HepG2 (cell line): ENCODE measurements at regions not wholly inside any gene's neighbourhood (a gene's known extent, or its start where the extent isn't known, plus 50 kb on each side); places are given as distances from the start of the nearest gene placed in this dataset.

Experiments used
- FOXA3 ChIP-seq: IDR thresholded peaks from 2 replicates; pipeline ENCODE4 v1.6.1; 2016; ENCODE audit warnings: missing genetic modification reagents, missing compliant biosample characterization
- POLR2AphosphoS5 ChIP-seq: IDR thresholded peaks from 2 replicates; pipeline ENCODE4 v1.6.1; 2012; ENCODE audit warnings: low read depth, low read length
- ZNF747 ChIP-seq: sonication (generic); formaldehyde crosslinking; IDR thresholded peaks from 2 replicates; pipeline ENCODE4 v1.8.1; 2023; ENCODE audit warnings: missing genetic modification reagents, mild to moderate bottlenecking, borderline replicate concordance
- TF ChIP-seq, protein P1 (sequence below): sonication (generic); formaldehyde crosslinking; IDR thresholded peaks from 2 replicates; pipeline ENCODE4 v1.5.0; 2020; ENCODE audit warnings: mild to moderate bottlenecking, missing genetic modification reagents, moderate library complexity
- TF ChIP-seq, protein P2 (sequence below): fragments of 450-650 bp; IDR thresholded peaks from 2 replicates; pipeline ENCODE4 v1.6.1; 2017; ENCODE audit warnings: mild to moderate bottlenecking
- TF ChIP-seq, protein P3 (sequence below): sonication (generic); formaldehyde crosslinking; conservative IDR thresholded peaks from 2 replicates; pipeline ENCODE4 v1.4.0; 2020; ENCODE audit warnings: missing genetic modification reagents

DNA sequence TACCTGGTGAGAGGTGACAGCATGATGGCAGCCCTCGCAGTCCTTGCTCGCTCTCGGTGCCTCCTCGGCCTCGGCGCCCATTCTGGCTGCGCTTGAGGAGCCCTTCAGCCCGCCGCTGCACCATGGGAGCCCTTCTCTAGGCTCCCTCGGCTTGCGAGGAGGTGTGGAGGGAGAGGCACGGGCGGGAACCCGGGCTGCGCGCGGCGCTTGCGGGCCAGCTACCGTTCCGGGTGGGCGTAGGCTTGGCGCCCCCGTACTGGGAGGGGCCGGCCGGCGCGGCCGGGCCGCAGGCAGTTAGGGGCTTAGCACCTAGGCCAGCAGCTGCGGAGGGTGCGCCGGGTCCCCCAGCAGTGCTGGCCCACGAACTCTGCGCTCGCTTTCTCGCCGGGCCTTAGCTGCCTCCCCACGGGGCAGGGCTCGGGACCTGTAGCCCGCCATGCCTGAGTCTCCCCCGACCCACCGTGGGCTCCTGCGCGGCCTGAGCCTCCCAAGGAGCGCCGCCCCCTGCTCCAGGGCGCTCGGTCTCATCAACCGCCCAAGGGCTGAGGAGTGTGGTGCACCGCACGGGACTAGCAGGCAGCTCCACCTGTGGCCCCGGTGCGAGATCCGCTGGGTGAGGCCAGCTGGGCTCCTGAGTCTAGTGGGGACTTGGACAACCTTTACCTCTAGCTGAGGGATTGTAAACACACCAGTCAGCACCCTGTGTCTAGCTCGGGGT, 1624.3 kb downstream of the SLITRK1 start:
- TF ChIP-seq, protein P1, sequence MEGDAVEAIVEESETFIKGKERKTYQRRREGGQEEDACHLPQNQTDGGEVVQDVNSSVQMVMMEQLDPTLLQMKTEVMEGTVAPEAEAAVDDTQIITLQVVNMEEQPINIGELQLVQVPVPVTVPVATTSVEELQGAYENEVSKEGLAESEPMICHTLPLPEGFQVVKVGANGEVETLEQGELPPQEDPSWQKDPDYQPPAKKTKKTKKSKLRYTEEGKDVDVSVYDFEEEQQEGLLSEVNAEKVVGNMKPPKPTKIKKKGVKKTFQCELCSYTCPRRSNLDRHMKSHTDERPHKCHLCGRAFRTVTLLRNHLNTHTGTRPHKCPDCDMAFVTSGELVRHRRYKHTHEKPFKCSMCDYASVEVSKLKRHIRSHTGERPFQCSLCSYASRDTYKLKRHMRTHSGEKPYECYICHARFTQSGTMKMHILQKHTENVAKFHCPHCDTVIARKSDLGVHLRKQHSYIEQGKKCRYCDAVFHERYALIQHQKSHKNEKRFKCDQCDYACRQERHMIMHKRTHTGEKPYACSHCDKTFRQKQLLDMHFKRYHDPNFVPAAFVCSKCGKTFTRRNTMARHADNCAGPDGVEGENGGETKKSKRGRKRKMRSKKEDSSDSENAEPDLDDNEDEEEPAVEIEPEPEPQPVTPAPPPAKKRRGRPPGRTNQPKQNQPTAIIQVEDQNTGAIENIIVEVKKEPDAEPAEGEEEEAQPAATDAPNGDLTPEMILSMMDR (CRISPR knock-in tag), result no peak
- TF ChIP-seq POLR2AphosphoS5, result no peak
- no peak for TF ChIP-seq FOXA3 (CRISPR knock-in tag)
- TF ChIP-seq, protein P2, sequence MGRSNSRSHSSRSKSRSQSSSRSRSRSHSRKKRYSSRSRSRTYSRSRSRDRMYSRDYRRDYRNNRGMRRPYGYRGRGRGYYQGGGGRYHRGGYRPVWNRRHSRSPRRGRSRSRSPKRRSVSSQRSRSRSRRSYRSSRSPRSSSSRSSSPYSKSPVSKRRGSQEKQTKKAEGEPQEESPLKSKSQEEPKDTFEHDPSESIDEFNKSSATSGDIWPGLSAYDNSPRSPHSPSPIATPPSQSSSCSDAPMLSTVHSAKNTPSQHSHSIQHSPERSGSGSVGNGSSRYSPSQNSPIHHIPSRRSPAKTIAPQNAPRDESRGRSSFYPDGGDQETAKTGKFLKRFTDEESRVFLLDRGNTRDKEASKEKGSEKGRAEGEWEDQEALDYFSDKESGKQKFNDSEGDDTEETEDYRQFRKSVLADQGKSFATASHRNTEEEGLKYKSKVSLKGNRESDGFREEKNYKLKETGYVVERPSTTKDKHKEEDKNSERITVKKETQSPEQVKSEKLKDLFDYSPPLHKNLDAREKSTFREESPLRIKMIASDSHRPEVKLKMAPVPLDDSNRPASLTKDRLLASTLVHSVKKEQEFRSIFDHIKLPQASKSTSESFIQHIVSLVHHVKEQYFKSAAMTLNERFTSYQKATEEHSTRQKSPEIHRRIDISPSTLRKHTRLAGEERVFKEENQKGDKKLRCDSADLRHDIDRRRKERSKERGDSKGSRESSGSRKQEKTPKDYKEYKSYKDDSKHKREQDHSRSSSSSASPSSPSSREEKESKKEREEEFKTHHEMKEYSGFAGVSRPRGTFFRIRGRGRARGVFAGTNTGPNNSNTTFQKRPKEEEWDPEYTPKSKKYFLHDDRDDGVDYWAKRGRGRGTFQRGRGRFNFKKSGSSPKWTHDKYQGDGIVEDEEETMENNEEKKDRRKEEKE, result no peak
- TF ChIP-seq, protein P3, sequence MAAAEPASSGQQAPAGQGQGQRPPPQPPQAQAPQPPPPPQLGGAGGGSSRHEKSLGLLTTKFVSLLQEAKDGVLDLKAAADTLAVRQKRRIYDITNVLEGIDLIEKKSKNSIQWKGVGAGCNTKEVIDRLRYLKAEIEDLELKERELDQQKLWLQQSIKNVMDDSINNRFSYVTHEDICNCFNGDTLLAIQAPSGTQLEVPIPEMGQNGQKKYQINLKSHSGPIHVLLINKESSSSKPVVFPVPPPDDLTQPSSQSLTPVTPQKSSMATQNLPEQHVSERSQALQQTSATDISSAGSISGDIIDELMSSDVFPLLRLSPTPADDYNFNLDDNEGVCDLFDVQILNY (CRISPR knock-in tag), result no peak
- no peak for TF ChIP-seq ZNF747 (CRISPR knock-in tag)
